Spleen (tissue), 11 donors: ENCODE measurements at regions not wholly inside any gene's neighbourhood (a gene's known extent, or its start where the extent isn't known, plus 50 kb on each side); places are given as distances from the start of the nearest gene placed in this dataset.

ENCODE experiments used
- DNase-seq: peaks from one replicate; pipeline ENCODE4 v3.0.0-alpha.2; 2020
- H3K27ac ChIP-seq, 8 donors: fragments of 200-600 bp; sonication (generic) in 7 of 8; 1 replicate in 4 of 8; 2 replicates in 4 of 8; pipeline versions ENCODE4 v1.5.0 to v1.8.0; 2016 to 2021; ENCODE audit warnings: inconsistent platforms in 4 of 8, mild to moderate bottlenecking in 4 of 8, moderate library complexity in 1 of 8
- H3K27me3 ChIP-seq, 7 donors: fragments of 200-600 bp; sonication (generic) in 6 of 7; replicated peaks in 1 of 7; 1 replicate in 4 of 7; 2 replicates in 3 of 7; pipeline versions ENCODE4 v1.5.0 to v1.8.0; 2016 to 2021; ENCODE audit warnings: inconsistent platforms in 3 of 7, mild to moderate bottlenecking in 1 of 7
- H3K36me3 ChIP-seq, 6 donors: fragments of 200-600 bp; sonication (generic) in 5 of 6; 1 replicate in 4 of 6; 2 replicates in 2 of 6; pipeline versions ENCODE4 v1.5.0 to v1.8.0; 2016 to 2021; ENCODE audit warnings: inconsistent platforms in 2 of 6
- H3K4me1 ChIP-seq, 6 donors: fragments of 200-600 bp; sonication (generic) in 5 of 6; 1 replicate in 3 of 6; 2 replicates in 3 of 6; pipeline versions ENCODE4 v1.5.0 to v1.8.0; 2016 to 2021; ENCODE audit warnings: inconsistent platforms in 3 of 6
- H3K4me3 ChIP-seq, 8 donors: fragments of 200-600 bp; sonication (generic) in 7 of 8; 1 replicate in 4 of 8; 2 replicates in 4 of 8; pipeline versions ENCODE4 v1.5.0 to v1.8.0; 2016 to 2021; ENCODE audit warnings: inconsistent platforms in 4 of 8, mild to moderate bottlenecking in 4 of 8, moderate library complexity in 2 of 8
- H3K9me3 ChIP-seq, 8 donors: fragments of 200-600 bp; sonication (generic) in 7 of 8; 1 replicate in 4 of 8; 2 replicates in 4 of 8; pipeline versions ENCODE4 v1.5.0 to v1.8.0; 2016 to 2021; ENCODE audit warnings: inconsistent platforms in 4 of 8
- POLR2A ChIP-seq, 3 donors: fragments of 450-650 bp; IDR thresholded peaks; one replicate each; pipeline ENCODE4 v1.5.1; 2017; ENCODE audit warnings: antibody characterized with exemption in 3 of 3, mild to moderate bottlenecking in 1 of 3
- POLR2AphosphoS5 ChIP-seq, 3 donors: sonication (generic); formaldehyde crosslinking; IDR thresholded peaks; one replicate each; pipeline ENCODE4 v1.5.1; 2017; ENCODE audit warnings: antibody characterized with exemption in 3 of 3
- WGBS, 5 donors: extraction: QIAGEN DNeasy Blood & Tissue Kit in 3 of 5; methylation state at CpG; one replicate each; pipeline versions ENCODE4 v1.1.5 to v1.1.7; 2013 to 2018; 5-methylcytosine and 5-hydroxymethylcytosine counted together
- intact Hi-C: fragments of 100-400 bp; cut with DNase I; formaldehyde crosslinking; loops from one replicate; pipeline ENCODE4 v1.15.0; 2023; ENCODE audit warnings: low total_unique reads
- TF ChIP-seq, protein P1 (sequence below), 11 experiments: fragments of 200-600 bp in 7 of 11; fragments of 450-650 bp in 4 of 11; sonication (generic) in 4 of 11; IDR thresholded peaks in 8 of 11; conservative IDR thresholded peaks in 3 of 11; 1 replicate in 7 of 11; 2 replicates in 4 of 11; pipeline versions ENCODE4 v1.4.0 to v1.8.0; 2016 to 2021; ENCODE audit warnings: antibody characterized with exemption in 11 of 11, inconsistent platforms in 4 of 11, mild to moderate bottlenecking in 1 of 11
- donor health status: healthy with polysubstance abuse.
- donor health status: DM: no; HTN: no; CAD: no; lungs with moderate emphysema.
- donor health status: DM: no; HTN: no; CAD: no.
- donor health status: Bipolar disorder and iron deficiency.
- donor health status: healthy.
- donor health status: DM: no; HTN: no; CAD: no.
- donor health status: DM: yes; HTN: yes; CAD: no.

DNA sequence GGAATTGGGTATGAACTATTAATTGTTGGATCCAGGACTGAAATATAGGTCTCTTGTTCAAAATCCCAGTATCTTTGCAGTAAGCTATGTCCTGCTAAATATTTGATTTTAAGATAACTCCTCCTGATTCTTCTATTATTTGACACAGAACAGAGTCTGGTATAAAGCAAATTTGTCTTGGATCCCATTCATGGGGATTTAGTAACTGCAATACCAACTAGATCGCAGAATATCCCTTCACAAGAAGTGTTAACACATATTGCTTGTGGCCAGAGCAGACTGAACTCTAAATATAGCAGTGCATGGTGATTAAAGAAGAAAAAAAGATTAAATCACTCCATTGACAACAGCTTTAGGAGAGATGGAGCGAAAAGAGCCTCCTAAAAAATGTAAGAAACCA, 68.2 kb upstream of the ARHGAP42 start:
- 68 to 85% (median 83%) methylated on average over 2 of the region's 2 CpGs for WGBS, 5 donors
- intact Hi-C loops, result no loop called here
- Histone ChIP-seq H3K36me3 (no peaks in the 10 kb centered on the region), H3K4me3 (no peak overlapping the region), H3K27ac (no peak overlapping the region), H3K4me1 (peaks cover 0 to 10% (median 4%) of the 10 kb centered on the region in 6 donors), H3K9me3 (peaks cover 4 to 33% (median 31%) of the 10 kb centered on the region in 8 donors), H3K27me3 (no peaks in the 10 kb centered on the region)
- DNase-seq, result no peak
- TF ChIP-seq POLR2A (IDR thresholded peaks at IDR 0.05) (no peak), POLR2AphosphoS5 (IDR thresholded peaks at IDR 0.05) (no peak)
- TF ChIP-seq, protein P1, sequence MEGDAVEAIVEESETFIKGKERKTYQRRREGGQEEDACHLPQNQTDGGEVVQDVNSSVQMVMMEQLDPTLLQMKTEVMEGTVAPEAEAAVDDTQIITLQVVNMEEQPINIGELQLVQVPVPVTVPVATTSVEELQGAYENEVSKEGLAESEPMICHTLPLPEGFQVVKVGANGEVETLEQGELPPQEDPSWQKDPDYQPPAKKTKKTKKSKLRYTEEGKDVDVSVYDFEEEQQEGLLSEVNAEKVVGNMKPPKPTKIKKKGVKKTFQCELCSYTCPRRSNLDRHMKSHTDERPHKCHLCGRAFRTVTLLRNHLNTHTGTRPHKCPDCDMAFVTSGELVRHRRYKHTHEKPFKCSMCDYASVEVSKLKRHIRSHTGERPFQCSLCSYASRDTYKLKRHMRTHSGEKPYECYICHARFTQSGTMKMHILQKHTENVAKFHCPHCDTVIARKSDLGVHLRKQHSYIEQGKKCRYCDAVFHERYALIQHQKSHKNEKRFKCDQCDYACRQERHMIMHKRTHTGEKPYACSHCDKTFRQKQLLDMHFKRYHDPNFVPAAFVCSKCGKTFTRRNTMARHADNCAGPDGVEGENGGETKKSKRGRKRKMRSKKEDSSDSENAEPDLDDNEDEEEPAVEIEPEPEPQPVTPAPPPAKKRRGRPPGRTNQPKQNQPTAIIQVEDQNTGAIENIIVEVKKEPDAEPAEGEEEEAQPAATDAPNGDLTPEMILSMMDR (IDR thresholded peaks at IDR 0.05 in 8 of 11, conservative IDR thresholded peaks at IDR 0.05 in 3 of 11), result no peak

DNA sequence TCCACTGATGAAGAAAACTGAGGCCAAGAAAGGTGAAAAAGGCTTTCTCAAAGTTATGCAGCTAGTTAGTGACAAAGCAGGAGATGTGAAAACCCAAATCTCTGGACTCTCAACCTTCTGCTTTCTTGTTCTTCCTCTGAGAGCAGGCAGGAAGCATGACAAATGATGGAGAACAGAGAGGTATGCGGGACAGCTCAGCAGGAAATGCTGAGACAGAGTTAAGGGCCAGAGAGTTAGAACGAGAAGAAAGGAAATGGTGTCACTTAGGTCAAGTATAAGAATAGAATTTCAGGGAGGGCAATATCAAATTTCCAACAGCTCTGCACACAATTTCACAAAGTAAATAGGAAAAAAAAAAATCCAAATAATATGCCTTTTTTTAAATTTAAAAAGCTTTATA, 67.6 kb upstream of the ARHGAP42 start:
- TF ChIP-seq POLR2AphosphoS5 (IDR thresholded peaks at IDR 0.05) (no peak), POLR2A (IDR thresholded peaks at IDR 0.05) (no peak)
- TF ChIP-seq, protein P1 (IDR thresholded peaks at IDR 0.05 in 8 of 11, conservative IDR thresholded peaks at IDR 0.05 in 3 of 11), result no peak
- no peaks in the 10 kb centered on the region for H3K27me3 ChIP-seq

DNA sequence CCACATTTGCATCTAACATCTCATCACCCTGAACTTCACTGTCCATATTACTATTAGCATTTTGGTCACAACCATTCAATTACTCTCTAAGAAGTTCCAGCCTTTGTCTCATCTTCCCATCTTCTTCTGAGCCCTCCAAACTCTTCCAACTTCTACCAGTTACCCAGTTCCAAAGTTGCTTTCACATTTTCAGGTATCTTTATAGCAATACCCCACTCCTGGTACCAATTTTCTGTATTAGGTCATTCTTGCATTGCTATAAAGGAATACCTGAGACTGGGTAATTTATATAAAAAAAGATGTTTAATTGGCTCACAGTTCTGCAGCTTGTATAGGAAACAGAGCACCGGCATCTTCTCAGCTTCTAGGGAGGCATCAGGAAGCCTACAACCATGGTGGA, 64.7 kb upstream of the ARHGAP42 start:
- Histone ChIP-seq H3K27ac (no peak overlapping the region), H3K4me1 (peaks cover 0 to 10% (median 4%) of the 10 kb centered on the region in 6 donors), H3K4me3 (no peak overlapping the region), H3K36me3 (no peaks in the 10 kb centered on the region), H3K27me3 (no peaks in the 10 kb centered on the region), H3K9me3 (peaks cover 4 to 41% (median 30%) of the 10 kb centered on the region in 8 donors)
- no peak for TF ChIP-seq POLR2A (IDR thresholded peaks at IDR 0.05)
- TF ChIP-seq, protein P1 (IDR thresholded peaks at IDR 0.05 in 8 of 11, conservative IDR thresholded peaks at IDR 0.05 in 3 of 11), result no peak
- no peak for TF ChIP-seq POLR2AphosphoS5 (IDR thresholded peaks at IDR 0.05)
- DNase-seq, result no peak
- intact Hi-C loops, result no loop called here
- WGBS, 5 donors, result 88 to 100% (median 93%) methylated on average over 1 of the region's 1 CpG

More for the DNA sequence above, 67.6 kb upstream of the ARHGAP42 start:
- H3K4me3 ChIP-seq, result no peak overlapping the region
- no peak for DNase-seq
- H3K27ac ChIP-seq, result peak overlapping the region in 2 of 8 donors; percentile 11 to 14
- H3K36me3 ChIP-seq, result no peaks in the 10 kb centered on the region
- intact Hi-C loops, result no loop called here
- H3K4me1 ChIP-seq, result peaks cover 0 to 10% (median 4%) of the 10 kb centered on the region in 6 donors
- H3K9me3 ChIP-seq, result peaks cover 4 to 37% (median 30%) of the 10 kb centered on the region in 8 donors
- WGBS, 5 donors, result 13 to 21% (median 15%) methylated on average over 2 of the region's 2 CpGs

DNA sequence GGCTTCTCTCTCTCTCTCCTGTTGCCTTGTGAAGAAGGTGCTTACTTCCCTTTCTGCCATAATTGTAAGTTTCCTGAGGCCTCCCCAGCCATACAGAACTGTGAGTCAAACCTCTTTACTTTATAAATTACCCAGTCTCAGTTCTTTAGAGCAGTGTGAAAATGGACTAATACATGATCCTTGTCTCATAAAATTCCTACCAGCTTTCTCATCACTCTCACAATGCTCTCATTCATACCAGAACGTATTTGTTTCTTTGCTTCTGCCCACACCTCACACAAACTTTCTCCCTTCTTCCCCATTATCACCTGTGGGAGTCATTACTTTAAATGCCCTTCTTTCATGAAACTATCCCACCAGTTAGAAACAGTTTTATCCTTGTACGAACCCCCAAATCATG, 62.7 kb upstream of the ARHGAP42 start:
- no peak overlapping the region for H3K4me3 ChIP-seq
- WGBS, 5 donors, result 75 to 89% (median 85%) methylated on average over 2 of the region's 2 CpGs
- peaks cover 0 to 7% (median 2%) of the 10 kb centered on the region in 6 donors for H3K4me1 ChIP-seq
- H3K9me3 ChIP-seq, result peaks cover 4 to 41% (median 30%) of the 10 kb centered on the region in 8 donors
- H3K27me3 ChIP-seq, result no peaks in the 10 kb centered on the region
- no peak overlapping the region for H3K27ac ChIP-seq
- no peaks in the 10 kb centered on the region for H3K36me3 ChIP-seq
- DNase-seq, result no peak
- intact Hi-C loops, result no loop called here
- TF ChIP-seq, protein P1 (IDR thresholded peaks at IDR 0.05 in 8 of 11, conservative IDR thresholded peaks at IDR 0.05 in 3 of 11), result no peak
- TF ChIP-seq POLR2A (IDR thresholded peaks at IDR 0.05) (no peak), POLR2AphosphoS5 (IDR thresholded peaks at IDR 0.05) (no peak)
